ENCODE measurements at regions not wholly inside any gene's neighbourhood (a gene's known extent, or its start where the extent isn't known, plus 50 kb on each side); places are given as distances from the start of the nearest gene placed in this dataset.

GRCh38 chr11:95514416-95515110, 275.0 kb downstream of the FAM76B start:
- no peak for ATAC-seq (ENCODE audit: low read depth in 2 of 2)
- no peak overlapping the region for H3K27ac Mint-ChIP-seq
- H3K4me3 Mint-ChIP-seq: no peak overlapping the region

GRCh38 chr11:95512682-95513081, 276.9 kb downstream of the FAM76B start:
- Histone ChIP-seq H3K36me3 (ENCODE audit: control insufficient read depth, insufficient read depth, low read length) (no peaks in the 10 kb centered on the region), H3K9me3 (ENCODE audit: control insufficient read depth in 2 of 2, low read length in 2 of 2) (no peaks in the 10 kb centered on the region), H3K4me3 (ENCODE audit: low read depth, low read length) (no peak overlapping the region), H3K27ac (ENCODE audit: insufficient read depth, low read length, poor library complexity, severe bottlenecking) (no peak overlapping the region), H3K27me3 (ENCODE audit: control insufficient read depth, insufficient read depth, low read length) (no peaks in the 10 kb centered on the region), H3K4me1 (ENCODE audit: control insufficient read depth, insufficient read depth, low read length, poor library complexity, severe bottlenecking) (no peaks in the 10 kb centered on the region)
- no peak overlapping the region for H3K4me3 Mint-ChIP-seq
- H3K27ac Mint-ChIP-seq: peak overlapping the region in 1 of 3 donors; percentile 84
- peaks cover 0 to 3% (median 0%) of the 10 kb centered on the region in 7 donors for H3K9me3 Mint-ChIP-seq
- H3K4me1 Mint-ChIP-seq: peaks cover 0 to 6% (median 3%) of the 10 kb centered on the region in 4 donors
- ATAC-seq (ENCODE audit: low read depth in 2 of 2): no peak
- peaks cover 18% of the 10 kb centered on the region for H3K27me3 Mint-ChIP-seq
- peaks cover 26% of the 10 kb centered on the region for H3K36me3 Mint-ChIP-seq
- no peak for DNase-seq

More at GRCh38 chr11:95514416-95515110, 275.0 kb downstream of the FAM76B start:
- no peak for DNase-seq
- Histone ChIP-seq H3K36me3 (ENCODE audit: control insufficient read depth, insufficient read depth, low read length) (no peaks in the 10 kb centered on the region), H3K27me3 (ENCODE audit: control insufficient read depth, insufficient read depth, low read length) (no peaks in the 10 kb centered on the region), H3K4me3 (ENCODE audit: low read depth, low read length) (no peak overlapping the region), H3K27ac (ENCODE audit: insufficient read depth, low read length, poor library complexity, severe bottlenecking) (no peak overlapping the region), H3K9me3 (ENCODE audit: control insufficient read depth in 2 of 2, low read length in 2 of 2) (no peaks in the 10 kb centered on the region), H3K4me1 (ENCODE audit: control insufficient read depth, insufficient read depth, low read length, poor library complexity, severe bottlenecking) (no peaks in the 10 kb centered on the region)
- H3K27me3 Mint-ChIP-seq: peaks cover 10% of the 10 kb centered on the region
- H3K4me1 Mint-ChIP-seq: peaks cover 0 to 4% (median 1%) of the 10 kb centered on the region in 4 donors
- H3K9me3 Mint-ChIP-seq: peaks cover 0 to 3% (median 0%) of the 10 kb centered on the region in 7 donors
- peaks cover 22% of the 10 kb centered on the region for H3K36me3 Mint-ChIP-seq

GRCh38 chr11:95512177-95512576, 277.4 kb downstream of the FAM76B start:
- Mint-ChIP-seq H3K36me3 (peaks cover 26% of the 10 kb centered on the region), H3K27ac (no peak overlapping the region), H3K4me1 (peaks cover 0 to 6% (median 3%) of the 10 kb centered on the region in 4 donors), H3K9me3 (peaks cover 0 to 3% (median 0%) of the 10 kb centered on the region in 7 donors), H3K4me3 (no peak overlapping the region), H3K27me3 (peaks cover 18% of the 10 kb centered on the region)
- no peaks in the 10 kb centered on the region for H3K36me3 ChIP-seq (ENCODE audit: control insufficient read depth, insufficient read depth, low read length)
- no peaks in the 10 kb centered on the region for H3K27me3 ChIP-seq (ENCODE audit: control insufficient read depth, insufficient read depth, low read length)
- no peak overlapping the region for H3K4me3 ChIP-seq (ENCODE audit: low read depth, low read length)
- no peak for ATAC-seq (ENCODE audit: low read depth in 2 of 2)
- no peak for DNase-seq
- no peaks in the 10 kb centered on the region for H3K9me3 ChIP-seq (ENCODE audit: control insufficient read depth in 2 of 2, low read length in 2 of 2)
- H3K4me1 ChIP-seq (ENCODE audit: control insufficient read depth, insufficient read depth, low read length, poor library complexity, severe bottlenecking): no peaks in the 10 kb centered on the region
- no peak overlapping the region for H3K27ac ChIP-seq (ENCODE audit: insufficient read depth, low read length, poor library complexity, severe bottlenecking)

- no peaks in the 10 kb centered on the region for H3K36me3 ChIP-seq (ENCODE audit: control insufficient read depth, insufficient read depth, low read length)
- no peak overlapping the region for H3K4me3 ChIP-seq (ENCODE audit: low read depth, low read length)
- H3K27me3 Mint-ChIP-seq: peaks cover 21% of the 10 kb centered on the region
- H3K4me1 ChIP-seq (ENCODE audit: control insufficient read depth, insufficient read depth, low read length, poor library complexity, severe bottlenecking): no peaks in the 10 kb centered on the region
- no peaks in the 10 kb centered on the region for H3K27me3 ChIP-seq (ENCODE audit: control insufficient read depth, insufficient read depth, low read length)
- H3K4me3 Mint-ChIP-seq: peak overlapping the region in 1 of 4 donors; percentile 21
- H3K27ac Mint-ChIP-seq: peak overlapping the region in 1 of 3 donors; percentile 15
- H3K36me3 Mint-ChIP-seq: peaks cover 15% of the 10 kb centered on the region
- H3K27ac ChIP-seq (ENCODE audit: insufficient read depth, low read length, poor library complexity, severe bottlenecking): no peak overlapping the region
- DNase-seq: no peak
- no peaks in the 10 kb centered on the region for H3K9me3 ChIP-seq (ENCODE audit: control insufficient read depth in 2 of 2, low read length in 2 of 2)
- ATAC-seq (ENCODE audit: low read depth in 2 of 2): no peak
- H3K9me3 Mint-ChIP-seq: peaks cover 0 to 2% (median 0%) of the 10 kb centered on the region in 7 donors
- peaks cover 0 to 10% (median 3%) of the 10 kb centered on the region in 4 donors for H3K4me1 Mint-ChIP-seq
These were observed 277.4 kb upstream of the SESN3 start for GRCh38 chr11:95508219-95508890.

- no peak for ATAC-seq (ENCODE audit: low read depth in 2 of 2)
- Mint-ChIP-seq H3K4me1 (peaks cover 0 to 11% (median 3%) of the 10 kb centered on the region in 4 donors), H3K27ac (no peak overlapping the region), H3K36me3 (peaks cover 13% of the 10 kb centered on the region), H3K27me3 (peaks cover 19% of the 10 kb centered on the region), H3K4me3 (no peak overlapping the region), H3K9me3 (peaks cover 0 to 3% (median 0%) of the 10 kb centered on the region in 7 donors)
- Histone ChIP-seq H3K36me3 (ENCODE audit: control insufficient read depth, insufficient read depth, low read length) (no peaks in the 10 kb centered on the region), H3K27me3 (ENCODE audit: control insufficient read depth, insufficient read depth, low read length) (no peaks in the 10 kb centered on the region), H3K9me3 (ENCODE audit: control insufficient read depth in 2 of 2, low read length in 2 of 2) (no peaks in the 10 kb centered on the region), H3K4me3 (ENCODE audit: low read depth, low read length) (no peak overlapping the region), H3K27ac (ENCODE audit: insufficient read depth, low read length, poor library complexity, severe bottlenecking) (no peak overlapping the region), H3K4me1 (ENCODE audit: control insufficient read depth, insufficient read depth, low read length, poor library complexity, severe bottlenecking) (no peaks in the 10 kb centered on the region)
- DNase-seq: peak in 1 of 3 donors; percentile 24
These were observed 276.8 kb upstream of the SESN3 start for GRCh38 chr11:95507794-95508193.

- no peak for DNase-seq
- no peak for ATAC-seq (ENCODE audit: low read depth in 2 of 2)
- Histone ChIP-seq H3K4me3 (ENCODE audit: low read depth, low read length) (no peak overlapping the region), H3K36me3 (ENCODE audit: control insufficient read depth, insufficient read depth, low read length) (no peaks in the 10 kb centered on the region), H3K27me3 (ENCODE audit: control insufficient read depth, insufficient read depth, low read length) (no peaks in the 10 kb centered on the region), H3K4me1 (ENCODE audit: control insufficient read depth, insufficient read depth, low read length, poor library complexity, severe bottlenecking) (no peaks in the 10 kb centered on the region), H3K9me3 (ENCODE audit: control insufficient read depth in 2 of 2, low read length in 2 of 2) (no peaks in the 10 kb centered on the region), H3K27ac (ENCODE audit: insufficient read depth, low read length, poor library complexity, severe bottlenecking) (no peak overlapping the region)
- H3K36me3 Mint-ChIP-seq: peaks cover 11% of the 10 kb centered on the region
- H3K4me3 Mint-ChIP-seq: no peak overlapping the region
- H3K27ac Mint-ChIP-seq: no peak overlapping the region
- H3K4me1 Mint-ChIP-seq: peaks cover 0 to 12% (median 3%) of the 10 kb centered on the region in 4 donors
- H3K9me3 Mint-ChIP-seq: peaks cover 0 to 3% (median 0%) of the 10 kb centered on the region in 7 donors
- H3K27me3 Mint-ChIP-seq: peaks cover 15% of the 10 kb centered on the region
These were observed 275.8 kb upstream of the SESN3 start for GRCh38 chr11:95506777-95507176.

GRCh38 chr11:95505927-95506426, 275.0 kb upstream of the SESN3 start:
- H3K4me1 ChIP-seq (ENCODE audit: control insufficient read depth, insufficient read depth, low read length, poor library complexity, severe bottlenecking): no peaks in the 10 kb centered on the region
- ATAC-seq (ENCODE audit: low read depth in 2 of 2): no peak
- H3K27ac Mint-ChIP-seq: no peak overlapping the region
- DNase-seq: no peak
- H3K4me3 ChIP-seq (ENCODE audit: low read depth, low read length): no peak overlapping the region
- no peaks in the 10 kb centered on the region for H3K27me3 ChIP-seq (ENCODE audit: control insufficient read depth, insufficient read depth, low read length)
- peaks cover 8% of the 10 kb centered on the region for H3K36me3 Mint-ChIP-seq
- H3K4me3 Mint-ChIP-seq: no peak overlapping the region
- peaks cover 0 to 10% (median 3%) of the 10 kb centered on the region in 4 donors for H3K4me1 Mint-ChIP-seq
- peaks cover 0 to 3% (median 0%) of the 10 kb centered on the region in 7 donors for H3K9me3 Mint-ChIP-seq
- peaks cover 15% of the 10 kb centered on the region for H3K27me3 Mint-ChIP-seq
- no peaks in the 10 kb centered on the region for H3K9me3 ChIP-seq (ENCODE audit: control insufficient read depth in 2 of 2, low read length in 2 of 2)
- H3K27ac ChIP-seq (ENCODE audit: insufficient read depth, low read length, poor library complexity, severe bottlenecking): no peak overlapping the region
- no peaks in the 10 kb centered on the region for H3K36me3 ChIP-seq (ENCODE audit: control insufficient read depth, insufficient read depth, low read length)

All from CD4-positive, CD25-positive, alpha-beta regulatory T cell (primary cell).